Heart left ventricle (tissue), 13 donors: ENCODE measurements at regions not wholly inside any gene's neighbourhood (a gene's known extent, or its start where the extent isn't known, plus 50 kb on each side); places are given as distances from the start of the nearest gene placed in this dataset.

Experiments
- POLR2A ChIP-seq, 2 donors: fragments of 450-650 bp; IDR thresholded peaks; one replicate each; pipeline ENCODE4 v1.6.1; 2017; ENCODE audit warnings: antibody characterized with exemption in 2 of 2, mild to moderate bottlenecking in 2 of 2, moderate library complexity in 2 of 2
- TF ChIP-seq, protein P1 (sequence below), 12 donors: fragments of 200-600 bp; sonication (generic) in 4 of 12; IDR thresholded peaks; one replicate each; pipeline versions ENCODE4 v1.5.0 to v1.8.0; 2018 to 2022; ENCODE audit warnings: antibody characterized with exemption in 12 of 12, mild to moderate bottlenecking in 5 of 12
- donor health status: ischemic (EF 13 %, LVEDD 7.1; RV severe dilation, severe dysfunction).
- donor health status: DM: no; HTN: yes; CAD: no.
- donor health status: DM: no; HTN: no; CAD: no.
- donor health status: ischemic (EF 25% LVEDD 6.9; RV normal size, moderate dysfunction).
- donor health status: ischemic (EF 25% LVEDD 5.7; RV mildly dilated, moderate dysfunction).
- donor health status: ischemic (EF 35%, LVEDD 5.7; RV mildly dilated, moderate dysfunction).
- donor health status: nonischemic (EF 11% LVEDD 7.7; RV severe dilation, severe dysfunction).
- donor health status: DM: yes; HTN: yes; CAD: no.
- donor health status: PGD.
- donor health status: ischemic (EF 29% LVEDD 5.4; RV normal size, mild dysfunction).
- donor health status: nonischemic (EF 23%, LVEDD 6.1; RV moderate dilation, normal function).

DNA sequence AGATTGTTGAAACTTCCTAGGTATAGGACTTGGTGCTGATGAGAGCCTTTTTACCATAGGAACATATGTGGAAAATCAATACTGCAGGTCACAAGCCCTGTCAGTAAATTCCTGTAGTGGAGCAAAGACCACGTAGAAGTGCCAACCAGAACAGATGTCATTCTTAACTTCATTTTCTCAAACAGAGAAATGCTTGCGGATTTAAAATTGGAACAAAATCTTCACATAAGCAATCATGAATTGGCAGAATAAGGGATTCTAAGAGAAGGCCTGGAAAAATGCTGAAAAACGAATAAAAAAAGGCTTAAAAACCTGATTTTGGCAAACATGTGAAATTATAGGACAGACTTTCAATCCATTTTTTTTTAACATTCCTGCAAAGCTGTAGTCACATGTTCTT lies 80.8 kb upstream of the SMIM30 start:
- TF ChIP-seq, protein P1, sequence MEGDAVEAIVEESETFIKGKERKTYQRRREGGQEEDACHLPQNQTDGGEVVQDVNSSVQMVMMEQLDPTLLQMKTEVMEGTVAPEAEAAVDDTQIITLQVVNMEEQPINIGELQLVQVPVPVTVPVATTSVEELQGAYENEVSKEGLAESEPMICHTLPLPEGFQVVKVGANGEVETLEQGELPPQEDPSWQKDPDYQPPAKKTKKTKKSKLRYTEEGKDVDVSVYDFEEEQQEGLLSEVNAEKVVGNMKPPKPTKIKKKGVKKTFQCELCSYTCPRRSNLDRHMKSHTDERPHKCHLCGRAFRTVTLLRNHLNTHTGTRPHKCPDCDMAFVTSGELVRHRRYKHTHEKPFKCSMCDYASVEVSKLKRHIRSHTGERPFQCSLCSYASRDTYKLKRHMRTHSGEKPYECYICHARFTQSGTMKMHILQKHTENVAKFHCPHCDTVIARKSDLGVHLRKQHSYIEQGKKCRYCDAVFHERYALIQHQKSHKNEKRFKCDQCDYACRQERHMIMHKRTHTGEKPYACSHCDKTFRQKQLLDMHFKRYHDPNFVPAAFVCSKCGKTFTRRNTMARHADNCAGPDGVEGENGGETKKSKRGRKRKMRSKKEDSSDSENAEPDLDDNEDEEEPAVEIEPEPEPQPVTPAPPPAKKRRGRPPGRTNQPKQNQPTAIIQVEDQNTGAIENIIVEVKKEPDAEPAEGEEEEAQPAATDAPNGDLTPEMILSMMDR (IDR thresholded peaks at IDR 0.05) = no peak
- no peak for TF ChIP-seq POLR2A (IDR thresholded peaks at IDR 0.05)
